GM19452 (cell line): ENCODE measurements at regions not wholly inside any gene's neighbourhood (a gene's known extent, or its start where the extent isn't known, plus 50 kb on each side); places are given as distances from the start of the nearest gene placed in this dataset.

Source experiments
- ATAC-seq: cut with Tn5 transposase; IDR thresholded peaks from one replicate; pipeline ENCODE4 v1.9.1; 2021; ENCODE audit not compliant: unreplicated experiment

- no peak for ATAC-seq
Measured at GRCh38 chr2:196565106-196565765, 74.3 kb upstream of the CCDC150 start.

- no peak for ATAC-seq
Measured at GRCh38 chr2:196565982-196566381, 73.5 kb upstream of the CCDC150 start.

GRCh38 chr2:196566961-196567666, 72.4 kb upstream of the CCDC150 start:
- ATAC-seq: no peak

- ATAC-seq: no peak
Measured at GRCh38 chr2:196568506-196568905, 71.0 kb upstream of the CCDC150 start.

GRCh38 chr2:196584903-196585302, 54.6 kb upstream of the CCDC150 start:
- ATAC-seq: no peak

- ATAC-seq: no peak
Measured at GRCh38 chr2:196586511-196586991, 53.0 kb upstream of the CCDC150 start.

GRCh38 chr2:196587056-196587455, 52.5 kb upstream of the CCDC150 start:
- no peak for ATAC-seq

- ATAC-seq: no peak
Measured at GRCh38 chr2:196587739-196588138, 51.8 kb upstream of the CCDC150 start.

GRCh38 chr2:196589419-196589818, 50.1 kb upstream of the CCDC150 start:
- no peak for ATAC-seq
